ENCODE measurements at regions not wholly inside any gene's neighbourhood (a gene's known extent, or its start where the extent isn't known, plus 50 kb on each side); places are given as distances from the start of the nearest gene placed in this dataset.

DNA sequence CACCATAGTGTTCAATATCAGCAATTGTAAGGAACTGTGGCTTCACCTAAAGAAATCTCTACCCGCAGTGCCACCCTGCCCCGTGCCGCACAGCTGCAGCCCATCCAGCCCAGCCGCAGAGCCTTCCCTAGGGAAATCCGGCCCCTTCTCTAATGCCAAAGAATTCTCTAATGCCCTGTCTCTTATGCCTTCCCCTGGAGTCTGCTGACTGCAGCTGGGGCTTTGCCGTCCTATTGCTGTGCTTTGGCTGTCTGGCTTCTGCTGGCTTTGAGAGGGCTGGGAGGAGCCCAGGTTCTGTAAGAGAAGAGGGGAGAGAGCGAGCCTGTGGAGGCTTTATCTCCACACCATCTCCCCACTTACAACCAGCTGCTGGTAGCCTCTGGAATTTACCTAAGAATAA lies 85.9 kb upstream of the HELT start (continued):
- TF ChIP-seq, protein P1, sequence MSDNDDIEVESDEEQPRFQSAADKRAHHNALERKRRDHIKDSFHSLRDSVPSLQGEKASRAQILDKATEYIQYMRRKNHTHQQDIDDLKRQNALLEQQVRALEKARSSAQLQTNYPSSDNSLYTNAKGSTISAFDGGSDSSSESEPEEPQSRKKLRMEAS (IDR thresholded peaks at IDR 0.05) = no peak
- TF ChIP-seq GABPA (IDR thresholded peaks at IDR 0.05; ENCODE audit: borderline replicate concordance, insufficient read depth, low read length) = no peak
- TF ChIP-seq SAP30 (IDR thresholded peaks at IDR 0.05; ENCODE audit: insufficient read depth, insufficient replicate concordance, low read length) = no peak
- no peak for TF ChIP-seq EZH2 (IDR thresholded peaks at IDR 0.05; ENCODE audit: low read depth, low read length, severe bottlenecking)

Data from H1 (cell line).